K562 (cell line): ENCODE measurements at regions not wholly inside any gene's neighbourhood (a gene's known extent, or its start where the extent isn't known, plus 50 kb on each side); places are given as distances from the start of the nearest gene placed in this dataset.

Source experiments
- BHLHE40 ChIP-seq: IDR thresholded peaks from 2 replicates; pipeline ENCODE4 v1.6.1; 2011; ENCODE audit warnings: low read length, improper control_type of control experiment
- BRCA1 ChIP-seq, 2 experiments: fragments of 450-650 bp in 1 of 2; sonication (generic) in 1 of 2; formaldehyde crosslinking in 1 of 2; IDR thresholded peaks; 2 replicates each; pipeline versions ENCODE4 v1.5.0 to v1.6.1; 2017 to 2020; ENCODE audit warnings: mild to moderate bottlenecking in 1 of 2, missing genetic modification reagents in 1 of 2
- BRD9 ChIP-seq: fragments of 450-650 bp; IDR thresholded peaks from 2 replicates; pipeline ENCODE4 v1.6.1; 2018; ENCODE audit warnings: low read depth; ENCODE audit not compliant: partially characterized antibody
- GTF2F1 ChIP-seq: IDR thresholded peaks from 2 replicates; pipeline ENCODE4 v1.6.1; 2011; ENCODE audit warnings: low read depth, low read length, improper control_type of control experiment
- MAFK ChIP-seq: IDR thresholded peaks from 2 replicates; pipeline ENCODE4 v1.6.1; 2011; ENCODE audit warnings: low read length, improper control_type of control experiment
- POLR2A ChIP-seq: fragments of 450-650 bp; conservative IDR thresholded peaks from 2 replicates; pipeline ENCODE4 v1.6.1; 2016
- SAFB2 ChIP-seq: fragments of 200-400 bp; formaldehyde crosslinking; IDR thresholded peaks from 2 replicates; pipeline ENCODE4 v1.6.1; 2018; ENCODE audit warnings: borderline replicate concordance, low read length, low read depth, moderate library complexity; ENCODE audit not compliant: severe bottlenecking
- THAP12 ChIP-seq: fragments of 250-450 bp; sonication (Bioruptor Pico); IDR thresholded peaks from 2 replicates; pipeline ENCODE4 v1.9.0; 2021; ENCODE audit warnings: mild to moderate bottlenecking, inconsistent platforms
- ZFP1 ChIP-seq: fragments of 450-650 bp; formaldehyde crosslinking; IDR thresholded peaks from 2 replicates; pipeline ENCODE4 v1.4.0; 2020; ENCODE audit warnings: mild to moderate bottlenecking, mixed read lengths
- ZNF511 ChIP-seq: sonication (generic); formaldehyde crosslinking; IDR thresholded peaks from 2 replicates; pipeline ENCODE4 v1.8.0; 2022; ENCODE audit warnings: mild to moderate bottlenecking, missing genetic modification reagents
- ZNF75A ChIP-seq: fragments of 450-650 bp; formaldehyde crosslinking; IDR thresholded peaks from 2 replicates; pipeline ENCODE4 v1.4.0; 2020; ENCODE audit warnings: mild to moderate bottlenecking

GRCh38 chr5:27312291-27312893, 274.0 kb upstream of the CDH9 start (continued):
- TF ChIP-seq BRD9 (no peak), BHLHE40 (no peak), GTF2F1 (no peak), ZNF511 (CRISPR knock-in tag) (no peak), POLR2A (no peak), ZNF75A (CRISPR knock-in tag) (no peak), SAFB2 (no peak), MAFK (no peak), THAP12 (no peak), ZFP1 (CRISPR knock-in tag) (no peak), BRCA1 (IDR thresholded peaks at IDR 0.05) (no peak), BRCA1 (CRISPR knock-in tag; IDR thresholded peaks at IDR 0.05) (no peak)
- TF ChIP-seq, all 486 proteins: peak for 0
